Fibroblast of skin of left quadriceps (primary cell): ENCODE measurements at regions not wholly inside any gene's neighbourhood (a gene's known extent, or its start where the extent isn't known, plus 50 kb on each side); places are given as distances from the start of the nearest gene placed in this dataset.
"Not testable (repeated sequence)": the region's sequence is repeated elsewhere in the genome, so short reads cannot be mapped to it uniquely, and the experiment has no call there.

Experiments
- DNase-seq, 2 experiments: peaks; one replicate each; pipeline ENCODE4 v3.0.0-alpha.2; 2013; ENCODE audit warnings: low read depth in 2 of 2

GRCh38 chr4:177947607-177948006 lies 505.4 kb upstream of the AGA start:
- DNase-seq, result no peak

- DNase-seq, result no peak
These were observed 506.6 kb upstream of the AGA start for GRCh38 chr4:177948853-177949252.

GRCh38 chr4:177951026-177951425 lies 508.8 kb upstream of the AGA start:
- no peak for DNase-seq

GRCh38 chr4:177952723-177953122 lies 510.5 kb upstream of the AGA start:
- no peak for DNase-seq

GRCh38 chr4:177957596-177958360 lies 515.5 kb upstream of the AGA start:
- DNase-seq, result no peak

GRCh38 chr4:177960566-177960965 lies 518.3 kb upstream of the AGA start:
- DNase-seq, result peak in 1 of 2 experiments; percentile 38

GRCh38 chr4:177961761-177962380 lies 519.6 kb upstream of the AGA start:
- no peak for DNase-seq

- peak; percentile 86 to 87 for DNase-seq
These were observed 521.8 kb upstream of the AGA start for GRCh38 chr4:177964061-177964460.

GRCh38 chr4:177964693-177965168 lies 522.5 kb upstream of the AGA start:
- DNase-seq, result peak; percentile 33 to 39

GRCh38 chr4:177967328-177967727 lies 525.1 kb upstream of the AGA start:
- no peak for DNase-seq

GRCh38 chr4:177968817-177969442 lies 526.7 kb upstream of the AGA start:
- no peak for DNase-seq

- DNase-seq, result no peak
These were observed 532.2 kb upstream of the AGA start for GRCh38 chr4:177974461-177974860.

GRCh38 chr4:177975315-177975987 lies 533.2 kb upstream of the AGA start:
- DNase-seq, result no peak

GRCh38 chr4:177986236-177986635 lies 544.0 kb upstream of the AGA start:
- no peak for DNase-seq

GRCh38 chr4:177987896-177988295 lies 545.7 kb upstream of the AGA start:
- DNase-seq, result no peak

GRCh38 chr4:177989503-177990201 lies 547.4 kb upstream of the AGA start:
- DNase-seq, result no peak

GRCh38 chr4:178003098-178003657 lies 560.9 kb upstream of the AGA start:
- no peak for DNase-seq

GRCh38 chr4:178010596-178010995 lies 568.4 kb upstream of the AGA start:
- DNase-seq, result no peak

GRCh38 chr4:178015046-178015445 lies 572.8 kb upstream of the AGA start:
- DNase-seq, result not testable (repeated sequence)

GRCh38 chr4:178026999-178027398 lies 584.8 kb upstream of the AGA start:
- DNase-seq, result no peak

GRCh38 chr4:178027796-178028195 lies 585.6 kb upstream of the AGA start:
- DNase-seq, result no peak
